22Rv1 (cell line): ENCODE measurements at regions not wholly inside any gene's neighbourhood (a gene's known extent, or its start where the extent isn't known, plus 50 kb on each side); places are given as distances from the start of the nearest gene placed in this dataset.

Experiments used
- H3K27ac ChIP-seq: fragments of 450-650 bp; 2 replicates; pipeline ENCODE4 v1.5.1; 2017
- ZFX ChIP-seq: fragments of 450-650 bp; IDR thresholded peaks from 2 replicates; pipeline ENCODE4 v1.6.1; 2017; ENCODE audit warnings: antibody characterized with exemption, borderline replicate concordance
- TF ChIP-seq, protein P1 (sequence below): fragments of 450-650 bp; IDR thresholded peaks from 2 replicates; pipeline ENCODE4 v1.5.1; 2017; ENCODE audit warnings: mild to moderate bottlenecking

DNA sequence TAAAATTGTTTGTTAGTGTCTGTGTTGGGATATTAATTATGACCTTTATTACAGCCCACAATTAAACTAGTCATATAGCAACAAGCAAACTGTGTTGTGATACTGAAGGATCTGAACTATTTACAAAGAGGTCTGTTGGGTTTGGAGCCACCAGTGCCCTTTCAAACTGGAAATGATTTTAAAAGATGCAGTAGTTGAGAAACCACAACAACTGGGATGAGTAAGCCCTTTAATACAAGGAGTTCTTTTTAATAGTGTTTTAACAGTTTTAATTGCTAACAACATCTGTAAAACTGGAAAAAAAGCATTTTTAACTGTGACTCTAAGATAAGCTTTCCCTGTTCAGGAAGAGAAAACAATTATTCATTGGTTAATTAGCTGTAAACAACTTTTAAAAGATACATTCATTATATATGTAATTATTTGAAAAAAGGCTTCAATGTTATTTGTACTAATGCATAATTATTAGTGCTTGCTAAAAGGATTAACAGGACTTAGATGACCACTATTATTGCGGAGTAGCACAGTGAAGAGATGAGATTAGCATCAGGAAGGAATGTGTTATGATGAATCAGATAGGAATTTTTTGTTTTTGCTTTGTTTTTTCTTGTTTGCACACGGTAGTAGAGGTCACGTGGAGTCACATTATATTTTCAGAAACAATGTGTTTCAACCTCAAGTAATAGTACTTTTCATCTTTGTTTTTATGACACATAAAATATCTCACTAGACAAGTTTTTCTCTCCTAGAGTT lies 392.7 kb upstream of the FANCL start:
- TF ChIP-seq, protein P1, sequence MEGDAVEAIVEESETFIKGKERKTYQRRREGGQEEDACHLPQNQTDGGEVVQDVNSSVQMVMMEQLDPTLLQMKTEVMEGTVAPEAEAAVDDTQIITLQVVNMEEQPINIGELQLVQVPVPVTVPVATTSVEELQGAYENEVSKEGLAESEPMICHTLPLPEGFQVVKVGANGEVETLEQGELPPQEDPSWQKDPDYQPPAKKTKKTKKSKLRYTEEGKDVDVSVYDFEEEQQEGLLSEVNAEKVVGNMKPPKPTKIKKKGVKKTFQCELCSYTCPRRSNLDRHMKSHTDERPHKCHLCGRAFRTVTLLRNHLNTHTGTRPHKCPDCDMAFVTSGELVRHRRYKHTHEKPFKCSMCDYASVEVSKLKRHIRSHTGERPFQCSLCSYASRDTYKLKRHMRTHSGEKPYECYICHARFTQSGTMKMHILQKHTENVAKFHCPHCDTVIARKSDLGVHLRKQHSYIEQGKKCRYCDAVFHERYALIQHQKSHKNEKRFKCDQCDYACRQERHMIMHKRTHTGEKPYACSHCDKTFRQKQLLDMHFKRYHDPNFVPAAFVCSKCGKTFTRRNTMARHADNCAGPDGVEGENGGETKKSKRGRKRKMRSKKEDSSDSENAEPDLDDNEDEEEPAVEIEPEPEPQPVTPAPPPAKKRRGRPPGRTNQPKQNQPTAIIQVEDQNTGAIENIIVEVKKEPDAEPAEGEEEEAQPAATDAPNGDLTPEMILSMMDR, result no peak
- no peak for TF ChIP-seq ZFX
- no peak overlapping the region for H3K27ac ChIP-seq

DNA sequence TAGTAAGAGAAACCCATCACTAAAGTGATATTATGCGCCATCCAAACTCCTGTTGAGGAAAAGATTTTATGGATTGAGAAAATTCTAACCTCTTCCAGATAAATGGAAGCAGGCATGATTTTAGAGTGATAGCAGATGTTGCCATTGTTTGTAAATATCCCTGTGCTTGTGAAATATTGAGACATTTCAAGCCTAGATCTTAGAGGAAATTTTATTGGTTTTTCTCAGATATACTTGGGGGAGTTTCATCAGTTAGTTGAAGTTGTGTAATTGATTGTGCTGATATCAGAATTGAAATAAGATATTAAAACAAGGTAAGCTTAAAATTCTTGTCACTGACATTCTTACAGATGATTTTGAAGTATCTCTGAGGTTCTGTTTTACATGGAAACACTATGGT lies 390.9 kb upstream of the FANCL start:
- H3K27ac ChIP-seq, result no peak overlapping the region
- TF ChIP-seq, protein P1, result no peak
- no peak for TF ChIP-seq ZFX

DNA sequence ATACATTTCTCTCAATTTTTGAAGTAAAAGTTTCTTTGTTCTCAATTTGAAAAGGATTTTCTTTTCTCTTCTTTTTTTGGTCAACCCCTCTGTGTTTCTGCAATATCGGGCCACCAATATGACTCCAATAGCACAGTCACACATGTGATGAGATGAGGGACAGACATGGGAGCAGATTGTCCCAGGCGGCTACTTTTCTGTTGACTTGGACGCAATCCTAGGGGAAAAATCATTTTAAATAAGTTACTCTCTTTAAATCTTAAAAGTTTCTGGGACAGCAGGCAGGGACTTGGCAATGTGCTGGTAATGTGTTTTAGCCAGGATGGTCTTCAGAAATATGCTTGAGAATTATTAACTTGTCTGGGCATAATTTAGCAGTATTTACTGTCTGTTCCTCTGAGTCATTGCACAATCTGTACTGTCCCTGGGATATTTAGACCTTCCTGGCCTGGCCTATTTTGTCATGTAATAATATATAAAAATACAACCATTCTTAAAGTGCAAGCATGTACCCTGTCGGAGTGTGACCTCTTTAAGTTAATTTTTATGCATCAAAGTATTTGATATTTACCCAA lies 388.5 kb upstream of the FANCL start:
- TF ChIP-seq, protein P1, result no peak
- no peak for TF ChIP-seq ZFX
- no peak overlapping the region for H3K27ac ChIP-seq

DNA sequence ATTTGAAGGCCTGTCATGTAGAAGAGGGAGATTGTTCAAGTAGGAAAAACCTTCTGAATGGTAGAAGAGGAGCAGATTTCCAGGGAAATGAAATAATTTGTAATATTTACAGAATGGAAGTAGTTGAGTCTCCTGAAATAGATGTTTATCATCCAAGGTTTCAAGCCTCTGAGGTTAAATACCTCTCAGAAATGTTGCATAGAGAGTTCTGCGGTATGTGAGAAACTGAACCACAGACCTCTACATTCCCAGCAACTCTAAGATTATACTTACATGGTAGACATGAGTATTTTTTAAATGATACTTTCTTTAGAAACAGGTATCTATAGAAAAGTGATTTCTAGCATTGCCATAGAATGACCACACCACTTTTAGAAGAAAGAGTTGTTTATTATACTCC lies 379.8 kb upstream of the FANCL start:
- no peak overlapping the region for H3K27ac ChIP-seq
- TF ChIP-seq, protein P1, result no peak
- no peak for TF ChIP-seq ZFX

DNA sequence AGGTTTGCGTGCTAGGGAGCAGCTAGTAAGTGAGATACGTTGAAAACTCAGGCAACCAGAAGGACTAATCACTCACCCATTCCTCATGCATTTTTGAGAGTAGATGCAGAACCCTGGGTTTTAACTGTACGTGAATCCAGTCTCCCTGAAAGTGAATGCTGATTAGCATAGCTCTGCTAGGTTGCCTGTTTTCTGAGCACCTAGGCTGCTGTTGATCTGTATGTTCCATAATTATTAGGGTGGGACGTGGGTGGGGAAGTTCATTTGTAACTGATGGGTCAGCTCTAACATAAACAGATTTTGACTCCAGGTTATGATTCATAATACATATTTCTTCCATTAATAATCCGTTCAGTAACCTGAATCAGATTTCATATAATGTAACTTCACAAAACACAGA lies 379.0 kb upstream of the FANCL start:
- no peak overlapping the region for H3K27ac ChIP-seq
- TF ChIP-seq ZFX, result no peak
- TF ChIP-seq, protein P1, result no peak

DNA sequence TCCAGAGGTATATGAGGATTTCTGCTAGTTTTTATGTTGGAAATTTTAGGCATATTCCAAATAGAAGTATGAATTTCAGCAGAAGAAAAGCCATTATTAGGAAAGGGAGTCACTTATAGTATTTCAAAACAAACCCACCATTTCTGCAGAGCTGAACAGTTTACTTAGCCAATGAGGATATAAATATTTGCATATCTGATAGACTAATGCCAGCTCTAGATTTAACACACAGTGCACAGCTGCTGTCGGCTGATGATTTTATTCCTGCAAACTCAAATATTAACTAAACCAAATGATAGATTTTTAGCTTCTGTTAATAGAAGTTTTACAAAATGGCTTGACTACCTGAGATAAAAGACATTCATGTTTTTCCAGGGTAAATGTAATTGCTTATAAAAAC lies 375.8 kb upstream of the FANCL start:
- no peak overlapping the region for H3K27ac ChIP-seq
- TF ChIP-seq ZFX, result no peak
- TF ChIP-seq, protein P1, result no peak

DNA sequence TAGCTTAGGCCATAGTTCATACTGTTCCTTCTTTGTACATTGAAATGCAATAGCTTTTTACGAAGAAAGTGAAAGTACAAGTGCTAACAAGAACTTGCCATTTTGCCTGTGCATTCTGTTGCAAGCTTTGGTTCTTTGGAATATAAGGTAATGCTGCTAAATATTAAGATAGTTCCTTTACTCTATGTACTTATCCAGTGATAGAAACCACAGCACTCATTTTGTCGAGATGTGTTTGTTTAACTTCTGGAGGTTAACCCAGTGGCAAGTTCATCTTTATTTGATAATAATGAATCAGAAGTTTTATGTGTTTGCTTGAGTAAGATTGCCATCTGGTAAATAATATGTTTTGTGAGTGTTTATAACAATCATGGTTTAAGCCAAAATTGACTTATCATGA lies 373.1 kb upstream of the FANCL start:
- H3K27ac ChIP-seq, result no peak overlapping the region
- TF ChIP-seq ZFX, result no peak
- TF ChIP-seq, protein P1, result no peak
